HEK293 (cell line): ENCODE measurements at regions not wholly inside any gene's neighbourhood (a gene's known extent, or its start where the extent isn't known, plus 50 kb on each side); places are given as distances from the start of the nearest gene placed in this dataset.
A peak's percentile ranks its signal among the peaks of the same experiment; 100 is the strongest.

Experiments used
- CTCF ChIA-PET: fragments of 350-600 bp; formaldehyde crosslinking; extraction: SDS; loops from one replicate; lab custom pipeline; 2021; ENCODE audit warnings: antibody characterized with exemption; lab: Yijun Ruan, JAX
- POLR2A ChIA-PET: fragments of 300-600 bp; formaldehyde crosslinking; extraction: SDS; loops from one replicate; lab custom pipeline; 2020; ENCODE audit warnings: antibody characterized with exemption, inconsistent platforms; lab: Yijun Ruan, JAX
- H3K27ac ChIP-seq: fragments of 200-500 bp; sonication (Bioruptor generic); 2 replicates; pipeline ENCODE4 v1.5.1; 2014; ENCODE audit warnings: low read depth, low read length, control low read depth, inconsistent platforms; ENCODE audit errors: extremely low read depth
- H3K36me3 ChIP-seq, 2 experiments: fragments of 200-500 bp in 1 of 2; sonication (Bioruptor generic) in 1 of 2; 1 replicate in 1 of 2; 2 replicates in 1 of 2; pipeline ENCODE4 v1.5.1; 2014 to 2017; ENCODE audit warnings: inconsistent platforms in 2 of 2, low read length in 2 of 2; ENCODE audit not compliant: control insufficient read depth in 2 of 2, insufficient read depth in 1 of 2
- H3K4me1 ChIP-seq: fragments of 200-500 bp; sonication (Bioruptor generic); 2 replicates; pipeline ENCODE4 v1.5.1; 2014; ENCODE audit warnings: mild to moderate bottlenecking, low read length, inconsistent platforms; ENCODE audit not compliant: control insufficient read depth, insufficient read depth
- H3K4me3 ChIP-seq: 2 replicates; pipeline ENCODE4 v1.5.1; 2011; ENCODE audit warnings: low read depth, mild to moderate bottlenecking, control low read depth, low read length, moderate library complexity
- H3K9me3 ChIP-seq: fragments of 200-500 bp; sonication (Bioruptor generic); 2 replicates; pipeline ENCODE4 v1.5.1; 2014; ENCODE audit warnings: low read depth, low read length, inconsistent platforms; ENCODE audit not compliant: control insufficient read depth, insufficient read depth
- GLIS2 ChIP-seq: fragments of 450-650 bp; formaldehyde crosslinking; IDR thresholded peaks from 2 replicates; pipeline ENCODE4 v1.5.1; 2016; ENCODE audit warnings: missing biosample characterization, missing genetic modification characterization
- MEIS1 ChIP-seq: sonication (generic); formaldehyde crosslinking; IDR thresholded peaks from 2 replicates; pipeline ENCODE4 v1.8.1; 2022; ENCODE audit warnings: missing genetic modification reagents, mild to moderate bottlenecking, borderline replicate concordance
- ZBTB10 ChIP-seq: fragments of 450-650 bp; formaldehyde crosslinking; IDR thresholded peaks from 2 replicates; pipeline ENCODE4 v1.5.1; 2016; ENCODE audit warnings: missing biosample characterization, missing genetic modification characterization
- ZBTB48 ChIP-seq: fragments of 450-650 bp; formaldehyde crosslinking; IDR thresholded peaks from 2 replicates; pipeline ENCODE4 v1.5.1; 2016; ENCODE audit warnings: missing biosample characterization, missing genetic modification characterization
- ZFHX2 ChIP-seq: fragments of 450-650 bp; formaldehyde crosslinking; conservative IDR thresholded peaks from 2 replicates; pipeline ENCODE4 v1.5.1; 2016; ENCODE audit warnings: missing biosample characterization, missing genetic modification characterization
- ZFP37 ChIP-seq: fragments of 450-650 bp; formaldehyde crosslinking; IDR thresholded peaks from 2 replicates; pipeline ENCODE4 v1.5.1; 2016; ENCODE audit warnings: missing biosample characterization, missing genetic modification characterization
- ZNF214 ChIP-seq: fragments of 450-650 bp; formaldehyde crosslinking; IDR thresholded peaks from 2 replicates; pipeline ENCODE4 v1.5.1; 2017; ENCODE audit warnings: missing biosample characterization, mild to moderate bottlenecking, missing genetic modification characterization, borderline replicate concordance
- ZNF324 ChIP-seq: fragments of 450-650 bp; formaldehyde crosslinking; IDR thresholded peaks from 2 replicates; pipeline ENCODE4 v1.5.1; 2016; ENCODE audit warnings: missing biosample characterization, missing genetic modification characterization
- ZNF426 ChIP-seq: fragments of 450-650 bp; formaldehyde crosslinking; IDR thresholded peaks from 2 replicates; pipeline ENCODE4 v1.5.1; 2017; ENCODE audit warnings: missing biosample characterization, missing genetic modification characterization, mild to moderate bottlenecking, inconsistent platforms, moderate library complexity
- ZNF580 ChIP-seq: fragments of 450-650 bp; formaldehyde crosslinking; IDR thresholded peaks from 2 replicates; pipeline ENCODE4 v1.5.1; 2016; ENCODE audit warnings: missing biosample characterization, missing genetic modification characterization
- ZNF623 ChIP-seq: fragments of 450-650 bp; formaldehyde crosslinking; IDR thresholded peaks from 2 replicates; pipeline ENCODE4 v1.5.1; 2016; ENCODE audit warnings: missing biosample characterization, missing genetic modification characterization
- ZNF707 ChIP-seq: fragments of 450-650 bp; formaldehyde crosslinking; IDR thresholded peaks from 2 replicates; pipeline ENCODE4 v1.5.1; 2016; ENCODE audit warnings: missing biosample characterization, missing genetic modification characterization
- ZNF768 ChIP-seq: fragments of 450-650 bp; formaldehyde crosslinking; IDR thresholded peaks from 2 replicates; pipeline ENCODE4 v1.5.1; 2018; ENCODE audit warnings: missing biosample characterization, mild to moderate bottlenecking, missing genetic modification characterization
- ZNF837 ChIP-seq: fragments of 450-650 bp; formaldehyde crosslinking; IDR thresholded peaks from 2 replicates; pipeline ENCODE4 v1.5.1; 2016; ENCODE audit warnings: missing biosample characterization, missing genetic modification characterization
- ZSCAN4 ChIP-seq: fragments of 450-650 bp; formaldehyde crosslinking; IDR thresholded peaks from 2 replicates; pipeline ENCODE4 v1.5.1; 2017; ENCODE audit warnings: missing biosample characterization, missing genetic modification characterization
- TF ChIP-seq, protein P1 (sequence below): fragments of 450-650 bp; formaldehyde crosslinking; IDR thresholded peaks from 2 replicates; pipeline ENCODE4 v1.5.1; 2016; ENCODE audit warnings: missing biosample characterization, missing genetic modification characterization

DNA sequence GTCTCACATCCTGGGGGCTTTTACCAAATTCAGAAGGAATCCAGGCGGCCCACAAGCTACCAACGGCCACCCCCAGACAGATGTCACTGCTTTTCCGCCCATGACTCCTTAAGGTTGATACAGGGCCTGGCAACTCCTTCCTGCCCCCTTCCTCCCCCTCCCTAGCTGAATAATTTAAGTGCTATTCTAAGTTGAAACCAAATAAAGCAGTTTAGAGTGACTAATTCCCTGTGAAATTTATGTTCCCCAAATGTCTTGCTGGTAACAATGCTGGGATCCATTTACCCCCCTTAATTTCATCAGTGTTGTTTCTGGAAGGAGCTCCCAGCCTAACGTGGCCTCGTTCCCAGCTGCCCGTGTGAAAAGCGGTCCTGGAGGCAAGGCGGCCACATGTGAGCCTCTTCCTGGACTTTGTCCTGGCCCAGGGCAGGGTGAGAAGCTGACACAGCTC is 109.6 kb downstream of the TMEM130 start (continued):
- TF ChIP-seq ZNF324 (tag by site-specific recombination) (no peak), GLIS2 (tag by site-specific recombination) (no peak), ZFP37 (no peak), ZNF837 (no peak), ZSCAN4 (no peak), ZBTB10 (tag by site-specific recombination) (no peak), ZBTB48 (tag by site-specific recombination) (no peak), MEIS1 (CRISPR knock-in tag) (no peak), ZNF426 (tag by site-specific recombination) (no peak)
- TF ChIP-seq, protein P1, sequence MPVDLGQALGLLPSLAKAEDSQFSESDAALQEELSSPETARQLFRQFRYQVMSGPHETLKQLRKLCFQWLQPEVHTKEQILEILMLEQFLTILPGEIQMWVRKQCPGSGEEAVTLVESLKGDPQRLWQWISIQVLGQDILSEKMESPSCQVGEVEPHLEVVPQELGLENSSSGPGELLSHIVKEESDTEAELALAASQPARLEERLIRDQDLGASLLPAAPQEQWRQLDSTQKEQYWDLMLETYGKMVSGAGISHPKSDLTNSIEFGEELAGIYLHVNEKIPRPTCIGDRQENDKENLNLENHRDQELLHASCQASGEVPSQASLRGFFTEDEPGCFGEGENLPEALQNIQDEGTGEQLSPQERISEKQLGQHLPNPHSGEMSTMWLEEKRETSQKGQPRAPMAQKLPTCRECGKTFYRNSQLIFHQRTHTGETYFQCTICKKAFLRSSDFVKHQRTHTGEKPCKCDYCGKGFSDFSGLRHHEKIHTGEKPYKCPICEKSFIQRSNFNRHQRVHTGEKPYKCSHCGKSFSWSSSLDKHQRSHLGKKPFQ (tag by site-specific recombination) = no peak

- Histone ChIP-seq H3K27ac (no peak overlapping the region), H3K4me3 (no peak overlapping the region), H3K36me3 (no peaks in the 10 kb centered on the region), H3K9me3 (no peaks in the 10 kb centered on the region), H3K4me1 (no peaks in the 10 kb centered on the region)
- TF ChIP-seq ZNF214 (tag by site-specific recombination) (no peak), ZNF623 (tag by site-specific recombination) (peak; percentile 61), ZNF707 (no peak)
- CTCF ChIA-PET = no interaction called here
- POLR2A ChIA-PET = no interaction called here
These were observed 108.6 kb downstream of the TMEM130 start for GRCh38 chr7:98761225-98761624.

DNA sequence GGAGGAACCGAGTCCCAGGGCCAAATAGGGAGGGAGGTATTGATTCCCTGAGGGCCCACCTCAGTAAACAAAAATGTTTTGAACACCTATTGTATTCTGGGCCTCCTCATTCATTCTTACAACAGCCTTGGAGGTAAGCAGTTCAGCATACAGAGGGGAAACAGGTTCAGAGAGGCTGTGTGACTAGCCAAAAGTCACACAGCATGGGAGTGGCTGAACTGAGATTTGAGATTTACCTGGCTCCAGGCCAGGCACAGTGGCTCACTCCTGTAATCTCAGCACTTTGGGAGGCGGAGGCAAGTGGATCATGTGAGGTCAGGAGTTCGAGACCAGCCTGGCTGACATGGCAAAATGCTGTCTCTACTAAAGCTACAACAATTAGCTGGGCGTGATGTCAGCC is 107.2 kb downstream of the TMEM130 start:
- no peaks in the 10 kb centered on the region for H3K9me3 ChIP-seq
- TF ChIP-seq ZNF580 (tag by site-specific recombination) (0 out of 2 replicates have a peak, but pooled peaks have one; percentile 27), ZFHX2 (no peak), ZNF768 (tag by site-specific recombination) (peak; percentile 87)
- no peaks in the 10 kb centered on the region for H3K4me1 ChIP-seq
- ChIA-PET CTCF (interaction anchor here (1.0 kb wide), 1 partner anchor 17 kb away, joined by 5 read pairs; no protein-coding TSS in a partner anchor), POLR2A (no interaction called here)
- H3K27ac ChIP-seq = no peak overlapping the region
- no peak overlapping the region for H3K4me3 ChIP-seq
- no peaks in the 10 kb centered on the region for H3K36me3 ChIP-seq
